HL-60 (cell line): ENCODE measurements at regions not wholly inside any gene's neighbourhood (a gene's known extent, or its start where the extent isn't known, plus 50 kb on each side); places are given as distances from the start of the nearest gene placed in this dataset.

Experiments used
- CTCF ChIP-seq: IDR thresholded peaks from one replicate; pipeline ENCODE4 v1.5.1; 2011; ENCODE audit warnings: low read length, control low read depth, inconsistent platforms; ENCODE audit not compliant: insufficient read depth
- POLR2AphosphoS5 ChIP-seq: IDR thresholded peaks from 2 replicates; pipeline ENCODE4 v1.6.1; 2012; ENCODE audit warnings: low read depth
- REST ChIP-seq: IDR thresholded peaks from 2 replicates; pipeline ENCODE4 v1.6.1; 2012; ENCODE audit warnings: low read depth; ENCODE audit not compliant: insufficient replicate concordance

- TF ChIP-seq POLR2AphosphoS5 (no peak), CTCF (no peak), REST (no peak)
Measured at GRCh38 chr4:141885112-141885511, 248.7 kb downstream of the IL15 start.
